Thoracic aorta (tissue), 2 donors: ENCODE measurements at regions not wholly inside any gene's neighbourhood (a gene's known extent, or its start where the extent isn't known, plus 50 kb on each side); places are given as distances from the start of the nearest gene placed in this dataset.

Experiments used
- ATAC-seq: fragments of 150-250 bp; one replicate; pipeline ENCODE4 v1.8.0; 2017; ENCODE audit warnings: low read depth; ENCODE audit not compliant: insufficient number of reproducible peaks, low FRiP score
- DNase-seq: peaks from one replicate; pipeline ENCODE4 v3.0.0-alpha.2; 2020; ENCODE audit warnings: low spot score
- H3K27ac ChIP-seq, 2 donors: fragments of 200-600 bp; sonication (generic); 1 replicate in 1 of 2; 2 replicates in 1 of 2; pipeline ENCODE4 v1.5.1; 2016; ENCODE audit warnings: mild to moderate bottlenecking in 2 of 2, moderate library complexity in 2 of 2
- H3K27me3 ChIP-seq: fragments of 200-600 bp; sonication (generic); replicated peaks from 2 replicates; pipeline ENCODE4 v1.6.0; 2016; ENCODE audit warnings: mild to moderate bottlenecking; ENCODE audit not compliant: insufficient read depth
- H3K36me3 ChIP-seq: fragments of 200-600 bp; sonication (generic); one replicate; pipeline ENCODE4 v1.5.1; 2016
- H3K4me1 ChIP-seq, 2 donors: fragments of 200-600 bp; sonication (generic); 1 replicate in 1 of 2; 2 replicates in 1 of 2; pipeline versions ENCODE4 v1.5.1 to v1.6.0; 2016; ENCODE audit warnings: low read depth in 2 of 2, mild to moderate bottlenecking in 1 of 2; ENCODE audit not compliant: control insufficient read depth in 1 of 2
- H3K4me3 ChIP-seq: fragments of 200-600 bp; sonication (generic); 2 replicates; pipeline ENCODE4 v1.5.1; 2016; ENCODE audit warnings: mild to moderate bottlenecking
- H3K9me3 ChIP-seq: fragments of 200-600 bp; sonication (generic); 2 replicates; pipeline ENCODE4 v1.5.1; 2016
- TF ChIP-seq, protein P1 (sequence below): fragments of 200-600 bp; sonication (generic); IDR thresholded peaks from one replicate; pipeline ENCODE4 v1.5.1; 2019; ENCODE audit warnings: antibody characterized with exemption

DNA sequence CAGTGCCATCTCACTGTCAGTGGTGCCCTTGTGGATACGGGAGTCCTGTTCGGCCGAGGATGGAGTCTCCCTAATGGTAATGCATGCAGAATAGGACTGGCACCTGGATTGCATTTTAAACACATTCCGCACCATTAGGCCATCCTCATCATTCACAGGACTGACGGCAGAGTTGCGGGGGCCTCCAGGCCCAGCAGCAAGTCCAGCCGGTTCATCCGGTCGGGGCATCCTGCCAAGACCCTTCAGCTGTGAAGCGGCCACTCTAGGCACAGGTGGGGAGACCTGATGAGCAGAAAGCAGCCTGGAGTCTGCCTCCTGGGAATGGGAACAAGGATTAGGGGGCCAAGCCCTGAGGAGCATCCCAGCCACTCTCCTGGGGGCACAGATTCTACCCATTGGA is 90.3 kb upstream of the XYLT1 start:
- H3K27ac ChIP-seq = no peak overlapping the region
- no peaks in the 10 kb centered on the region for H3K4me1 ChIP-seq
- TF ChIP-seq, protein P1, sequence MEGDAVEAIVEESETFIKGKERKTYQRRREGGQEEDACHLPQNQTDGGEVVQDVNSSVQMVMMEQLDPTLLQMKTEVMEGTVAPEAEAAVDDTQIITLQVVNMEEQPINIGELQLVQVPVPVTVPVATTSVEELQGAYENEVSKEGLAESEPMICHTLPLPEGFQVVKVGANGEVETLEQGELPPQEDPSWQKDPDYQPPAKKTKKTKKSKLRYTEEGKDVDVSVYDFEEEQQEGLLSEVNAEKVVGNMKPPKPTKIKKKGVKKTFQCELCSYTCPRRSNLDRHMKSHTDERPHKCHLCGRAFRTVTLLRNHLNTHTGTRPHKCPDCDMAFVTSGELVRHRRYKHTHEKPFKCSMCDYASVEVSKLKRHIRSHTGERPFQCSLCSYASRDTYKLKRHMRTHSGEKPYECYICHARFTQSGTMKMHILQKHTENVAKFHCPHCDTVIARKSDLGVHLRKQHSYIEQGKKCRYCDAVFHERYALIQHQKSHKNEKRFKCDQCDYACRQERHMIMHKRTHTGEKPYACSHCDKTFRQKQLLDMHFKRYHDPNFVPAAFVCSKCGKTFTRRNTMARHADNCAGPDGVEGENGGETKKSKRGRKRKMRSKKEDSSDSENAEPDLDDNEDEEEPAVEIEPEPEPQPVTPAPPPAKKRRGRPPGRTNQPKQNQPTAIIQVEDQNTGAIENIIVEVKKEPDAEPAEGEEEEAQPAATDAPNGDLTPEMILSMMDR = no peak
- H3K4me3 ChIP-seq = no peak overlapping the region
- ATAC-seq (no peak), DNase-seq (no peak)
- H3K36me3 ChIP-seq = no peaks in the 10 kb centered on the region
- no peaks in the 10 kb centered on the region for H3K9me3 ChIP-seq
- no peaks in the 10 kb centered on the region for H3K27me3 ChIP-seq

DNA sequence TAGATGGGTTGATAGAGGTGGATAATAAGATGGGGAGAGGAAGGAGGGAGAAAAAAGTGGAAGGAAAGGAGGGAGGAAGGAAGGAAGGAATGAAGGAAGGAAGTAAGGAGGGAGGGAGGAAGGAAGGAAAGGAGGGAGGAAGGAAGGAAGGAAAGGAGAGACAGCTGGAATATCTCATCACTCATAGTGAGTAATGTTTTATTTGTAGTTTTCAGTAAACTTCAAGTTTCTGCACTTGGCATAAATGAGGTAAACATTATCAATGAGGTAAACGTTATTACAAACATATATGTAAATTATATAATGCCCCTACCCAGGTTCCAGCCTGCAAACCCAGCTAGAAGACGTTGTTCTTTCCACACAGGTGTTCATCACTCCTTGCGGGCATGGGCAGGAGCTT is 89.8 kb upstream of the XYLT1 start:
- no peaks in the 10 kb centered on the region for H3K4me1 ChIP-seq
- H3K27me3 ChIP-seq = no peaks in the 10 kb centered on the region
- H3K4me3 ChIP-seq = no peak overlapping the region
- no peaks in the 10 kb centered on the region for H3K36me3 ChIP-seq
- TF ChIP-seq, protein P1 = no peak
- ATAC-seq = no peak
- DNase-seq = no peak
- H3K27ac ChIP-seq = no peak overlapping the region
- no peaks in the 10 kb centered on the region for H3K9me3 ChIP-seq

DNA sequence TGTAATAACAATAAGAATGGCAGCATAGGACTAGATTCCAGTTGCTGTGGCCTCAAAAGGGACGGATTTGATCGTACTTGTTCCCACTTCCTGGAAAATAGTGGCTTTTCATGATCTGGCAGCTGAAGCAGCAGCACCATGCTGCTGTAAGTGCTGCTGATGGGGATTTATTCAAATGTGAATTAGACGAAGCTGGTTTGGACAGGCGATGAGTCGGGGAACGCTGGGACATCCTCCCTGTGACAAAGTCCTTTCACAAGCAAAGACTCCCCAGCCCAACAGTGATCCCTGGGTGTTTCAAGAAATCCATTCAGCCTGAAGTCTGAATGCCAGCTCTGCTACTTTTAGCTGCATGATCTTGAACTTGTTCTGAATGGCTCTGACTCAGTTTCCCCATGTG is 88.6 kb upstream of the XYLT1 start:
- H3K36me3 ChIP-seq = no peaks in the 10 kb centered on the region
- H3K27ac ChIP-seq = no peak overlapping the region
- DNase-seq = no peak
- H3K9me3 ChIP-seq = no peaks in the 10 kb centered on the region
- no peaks in the 10 kb centered on the region for H3K27me3 ChIP-seq
- no peaks in the 10 kb centered on the region for H3K4me1 ChIP-seq
- H3K4me3 ChIP-seq = no peak overlapping the region
- TF ChIP-seq, protein P1 = no peak
- ATAC-seq = no peak

DNA sequence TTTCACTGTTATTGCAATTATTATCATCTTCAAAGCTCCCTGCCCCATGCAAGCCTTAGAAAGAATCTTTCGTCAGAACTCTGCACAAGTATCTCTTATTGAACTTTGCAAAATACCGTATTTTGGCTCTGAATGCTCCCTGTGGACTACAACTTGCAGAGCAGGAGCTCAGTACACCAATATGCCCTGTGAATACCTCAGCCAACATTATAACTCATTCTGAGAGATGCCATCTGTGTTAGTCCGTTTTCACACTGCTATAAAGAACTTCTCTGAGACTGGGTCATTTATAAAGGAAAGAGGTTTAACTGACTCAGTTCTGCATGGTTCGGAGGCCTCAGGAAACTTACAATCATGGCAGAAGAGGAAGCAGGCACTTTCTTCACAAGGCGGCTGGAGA is 87.2 kb upstream of the XYLT1 start:
- Histone ChIP-seq H3K27me3 (no peaks in the 10 kb centered on the region), H3K9me3 (no peaks in the 10 kb centered on the region), H3K4me1 (no peaks in the 10 kb centered on the region), H3K27ac (no peak overlapping the region), H3K4me3 (no peak overlapping the region), H3K36me3 (no peaks in the 10 kb centered on the region)
- no peak for ATAC-seq
- DNase-seq = no peak
- TF ChIP-seq, protein P1 = no peak

DNA sequence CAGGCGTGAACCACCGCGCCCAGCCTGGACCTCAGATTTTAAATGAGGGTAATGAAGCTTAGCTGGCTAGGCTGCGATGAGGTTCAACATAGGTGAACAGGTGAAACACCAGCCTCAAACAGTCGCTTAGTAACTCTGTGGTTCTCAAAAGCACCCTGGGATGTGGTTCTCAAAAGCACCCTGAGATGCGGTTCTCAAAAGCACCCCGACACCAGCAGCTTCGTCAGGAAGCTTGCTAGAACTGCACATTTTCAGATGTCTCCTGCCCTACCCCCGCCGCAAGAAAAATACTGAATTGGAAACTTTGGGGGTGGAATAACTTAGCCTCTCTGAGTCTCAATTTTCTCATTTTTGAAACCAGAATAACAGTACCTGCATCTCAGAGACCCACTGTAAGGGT is 86.7 kb upstream of the XYLT1 start:
- Histone ChIP-seq H3K36me3 (no peaks in the 10 kb centered on the region), H3K4me3 (no peak overlapping the region), H3K9me3 (no peaks in the 10 kb centered on the region), H3K27ac (no peak overlapping the region), H3K27me3 (no peaks in the 10 kb centered on the region), H3K4me1 (no peaks in the 10 kb centered on the region)
- DNase-seq = no peak
- TF ChIP-seq, protein P1 = no peak
- no peak for ATAC-seq
